NCI-H460 (cell line): ENCODE measurements at regions not wholly inside any gene's neighbourhood (a gene's known extent, or its start where the extent isn't known, plus 50 kb on each side); places are given as distances from the start of the nearest gene placed in this dataset.

Experiments used
- DNase-seq: peaks from one replicate; pipeline ENCODE4 v3.0.0-alpha.2; 2016; ENCODE audit warnings: low read depth; ENCODE audit errors: extremely low read depth

DNA sequence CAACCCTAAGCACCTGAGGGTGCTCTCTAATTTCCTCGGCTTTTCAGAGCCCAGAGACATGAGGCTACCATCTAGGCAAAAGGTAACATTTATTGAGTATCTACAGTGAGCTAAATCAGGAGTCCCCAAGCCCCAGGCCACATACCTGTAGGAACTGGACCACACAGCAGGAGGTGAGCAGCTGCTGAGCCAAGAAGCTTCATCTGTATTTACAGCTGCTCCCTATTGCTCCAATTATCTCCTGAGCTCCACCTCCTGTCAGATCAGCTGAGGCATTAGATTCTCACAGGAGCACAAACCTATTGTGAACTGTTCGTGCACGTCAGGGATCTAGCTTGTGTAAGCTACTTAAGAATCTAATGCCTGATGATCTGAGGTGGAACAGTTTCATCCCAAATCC lies 70.2 kb downstream of the RND3 start:
- DNase-seq: no peak

GRCh38 chr2:150415022-150415421 lies 72.4 kb downstream of the RND3 start:
- DNase-seq: no peak

DNA sequence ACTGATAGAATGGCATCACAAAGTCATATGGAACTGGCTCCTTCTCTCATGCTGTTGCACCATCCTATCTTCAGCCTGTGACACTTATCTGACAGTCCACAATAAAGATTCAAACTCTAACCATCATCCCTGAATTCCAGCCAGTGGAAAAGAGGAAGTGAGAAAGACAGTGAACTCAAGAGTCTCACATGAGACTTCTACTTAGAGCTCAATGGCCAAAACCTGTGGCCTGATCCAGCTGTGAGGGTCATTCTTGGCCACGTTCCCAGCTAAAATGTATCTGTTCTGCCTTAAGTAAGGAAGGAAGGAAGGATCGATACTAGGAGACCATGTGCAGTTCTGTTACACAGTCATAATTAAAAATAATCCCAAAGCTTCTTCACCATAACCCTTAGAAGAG lies 73.6 kb downstream of the RND3 start:
- no peak for DNase-seq

GRCh38 chr2:150413366-150413765 lies 74.1 kb downstream of the RND3 start:
- DNase-seq: no peak

DNA sequence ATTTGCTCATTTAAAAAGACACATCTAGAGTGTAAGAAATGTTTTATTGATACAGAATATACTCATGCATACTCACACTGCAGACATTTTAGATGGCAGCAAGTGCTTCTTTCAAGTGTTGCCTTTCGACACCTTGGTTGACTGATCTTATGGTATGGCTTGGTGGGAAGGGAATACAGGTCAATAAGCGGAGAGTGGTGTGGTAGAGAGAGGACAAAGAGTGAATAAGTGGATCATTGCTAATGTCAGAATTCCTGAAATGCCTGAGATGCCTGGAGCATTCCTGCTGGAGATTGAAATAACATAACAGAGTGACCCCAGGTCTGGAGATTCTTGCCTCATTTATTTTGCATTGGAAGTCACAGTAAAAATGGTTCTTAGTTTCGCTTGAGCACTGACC lies 76.7 kb downstream of the RND3 start:
- peak; percentile 42 for DNase-seq

- DNase-seq: no peak
Observed at GRCh38 chr2:150409196-150409595, 78.3 kb downstream of the RND3 start.

GRCh38 chr2:150404147-150404546 lies 83.3 kb downstream of the RND3 start:
- no peak for DNase-seq

- DNase-seq: no peak
Observed at GRCh38 chr2:150403457-150403856, 84.0 kb downstream of the RND3 start.

- DNase-seq: no peak
Observed at GRCh38 chr2:150402953-150403352, 84.5 kb downstream of the RND3 start.

DNA sequence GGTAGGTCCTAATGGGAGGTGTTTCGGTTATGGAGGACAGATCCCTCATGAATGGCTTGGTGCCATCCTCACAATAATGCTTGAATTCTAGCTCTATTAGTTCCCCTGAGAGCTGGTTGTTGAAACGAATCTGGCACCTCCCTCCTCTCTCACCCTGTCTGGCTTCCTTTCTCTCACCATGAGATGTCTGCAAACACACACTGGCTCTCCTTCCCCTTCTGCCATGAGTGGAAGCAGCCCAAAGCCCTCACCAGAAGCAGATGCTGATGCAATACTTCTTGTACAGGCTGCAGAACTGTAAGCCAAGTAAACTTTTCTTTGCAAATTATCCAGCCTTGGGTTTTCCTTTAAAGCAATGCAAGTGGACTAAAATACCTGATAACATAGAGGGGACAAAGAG lies 86.6 kb downstream of the RND3 start:
- no peak for DNase-seq

- no peak for DNase-seq
Observed at GRCh38 chr2:150392614-150393013, 94.9 kb downstream of the RND3 start.

DNA sequence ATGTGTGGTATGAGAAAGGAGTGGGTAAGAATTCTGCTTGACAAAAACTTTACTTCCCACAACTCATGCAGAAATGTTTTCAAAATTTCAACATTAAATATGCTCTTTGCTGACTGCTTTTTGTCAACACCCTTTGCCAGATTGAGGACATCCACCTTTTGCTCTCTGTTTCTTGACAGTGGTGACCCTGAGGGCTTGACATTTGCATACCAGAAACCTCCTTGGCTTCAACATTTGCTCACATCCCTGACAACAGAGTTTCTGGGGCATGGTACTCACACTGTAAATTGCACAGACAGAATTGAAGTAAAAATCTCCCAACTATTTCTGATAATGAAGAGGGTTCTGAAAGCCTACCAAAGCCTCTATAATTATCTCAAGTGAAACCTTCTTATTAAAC lies 95.7 kb downstream of the RND3 start:
- DNase-seq: no peak

- no peak for DNase-seq
Observed at GRCh38 chr2:150389447-150389846, 98.0 kb downstream of the RND3 start.

DNA sequence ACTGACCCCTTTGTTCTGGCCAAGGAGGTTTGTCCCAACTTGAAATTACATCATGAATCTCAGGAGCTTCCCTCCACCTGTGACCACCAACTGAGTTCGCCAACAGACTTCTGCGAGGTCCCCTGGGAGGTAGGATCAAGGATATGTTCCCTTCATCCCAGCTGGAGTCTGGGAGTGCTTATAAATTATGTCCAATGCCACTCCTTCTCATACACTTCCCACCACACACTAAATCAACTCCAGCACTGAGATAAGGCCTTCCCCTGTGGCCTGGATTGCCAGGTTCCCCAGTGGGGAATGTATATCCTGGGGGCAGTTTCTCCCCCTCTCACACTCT lies 99.2 kb downstream of the RND3 start:
- DNase-seq: no peak

DNA sequence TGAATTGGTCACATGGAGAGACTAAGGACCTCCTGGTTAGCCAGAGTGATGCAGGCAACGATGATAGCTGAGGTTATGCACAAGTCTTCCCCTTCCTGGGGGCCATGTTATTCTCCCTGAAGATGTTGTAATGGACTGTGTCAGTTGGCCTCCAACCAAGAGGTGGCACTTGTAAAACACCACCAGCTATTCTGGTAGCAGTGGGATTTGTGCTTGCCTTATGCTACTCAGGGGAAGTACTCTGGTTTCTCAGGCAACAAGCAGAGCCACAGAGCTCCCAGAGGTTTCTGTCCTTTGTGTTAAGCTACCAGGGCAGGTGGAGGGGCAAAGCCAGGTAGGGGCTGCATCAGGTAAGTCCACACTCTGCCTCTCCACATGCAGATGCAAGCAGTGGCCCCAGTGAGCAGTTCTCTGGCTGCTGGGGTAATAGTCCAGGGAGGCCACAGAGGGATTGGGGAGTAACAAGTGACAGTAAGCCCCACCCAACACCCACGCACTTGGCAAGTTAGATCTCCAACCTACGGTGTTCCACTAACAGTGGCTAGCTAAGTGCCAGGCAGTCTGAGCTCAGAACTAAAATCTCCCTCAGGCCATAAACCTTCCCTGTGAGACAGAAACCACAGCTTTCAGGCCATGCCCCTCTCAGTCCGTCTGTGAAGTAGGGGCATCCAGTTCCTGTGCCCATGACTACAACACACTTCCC lies 99.7 kb downstream of the RND3 start:
- no peak for DNase-seq

GRCh38 chr2:150385211-150385610 lies 102.3 kb downstream of the RND3 start:
- DNase-seq: no peak

DNA sequence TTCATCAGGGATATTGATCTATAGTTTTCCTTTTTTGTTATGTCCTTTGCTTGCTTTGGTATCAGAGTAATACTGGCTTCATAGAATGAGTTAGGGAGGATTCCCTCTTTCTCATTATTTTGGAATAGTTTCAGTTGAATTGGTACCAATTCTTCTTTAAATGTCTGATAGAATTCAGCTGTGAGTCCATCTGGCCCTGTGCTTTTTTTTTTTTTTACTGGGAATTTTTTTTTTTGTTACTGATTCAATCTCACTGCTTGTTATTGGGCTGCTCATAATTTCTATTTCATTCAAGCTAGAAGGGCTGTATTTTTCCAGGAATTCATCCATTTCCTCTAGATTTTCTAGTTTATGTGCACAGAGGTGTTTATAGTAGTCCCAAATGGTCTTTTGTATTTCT lies 103.9 kb downstream of the RND3 start:
- no peak for DNase-seq

- DNase-seq: no peak
Observed at GRCh38 chr2:150379166-150379565, 108.3 kb downstream of the RND3 start.

- DNase-seq: no peak
Observed at GRCh38 chr2:150378686-150379085, 108.8 kb downstream of the RND3 start.

GRCh38 chr2:150376553-150377335 lies 110.7 kb downstream of the RND3 start:
- no peak for DNase-seq

DNA sequence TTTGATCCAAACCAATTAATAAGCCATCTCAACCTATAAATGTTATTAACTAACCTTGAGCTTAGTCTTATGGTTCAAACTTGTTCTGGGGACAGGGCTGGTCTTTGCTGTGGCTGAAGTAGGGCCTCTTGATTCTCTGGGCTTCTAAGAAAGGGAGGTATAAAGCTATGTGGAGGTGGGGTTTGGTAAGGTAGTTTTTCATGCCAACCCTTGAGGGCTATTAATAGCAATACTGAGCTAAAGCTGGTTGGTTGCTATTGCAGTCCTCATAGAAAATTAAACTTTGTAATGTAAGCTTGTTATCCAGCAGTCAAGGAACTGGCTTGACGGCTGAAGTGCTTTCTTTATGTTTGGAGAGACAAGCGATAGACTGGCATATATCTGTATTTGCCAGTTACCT lies 112.1 kb downstream of the RND3 start:
- no peak for DNase-seq

GRCh38 chr2:150374492-150374891 lies 113.0 kb downstream of the RND3 start:
- no peak for DNase-seq

- DNase-seq: no peak
Observed at GRCh38 chr2:150373374-150373773, 114.1 kb downstream of the RND3 start.
